ENCODE measurements at regions not wholly inside any gene's neighbourhood (a gene's known extent, or its start where the extent isn't known, plus 50 kb on each side); places are given as distances from the start of the nearest gene placed in this dataset.

DNA sequence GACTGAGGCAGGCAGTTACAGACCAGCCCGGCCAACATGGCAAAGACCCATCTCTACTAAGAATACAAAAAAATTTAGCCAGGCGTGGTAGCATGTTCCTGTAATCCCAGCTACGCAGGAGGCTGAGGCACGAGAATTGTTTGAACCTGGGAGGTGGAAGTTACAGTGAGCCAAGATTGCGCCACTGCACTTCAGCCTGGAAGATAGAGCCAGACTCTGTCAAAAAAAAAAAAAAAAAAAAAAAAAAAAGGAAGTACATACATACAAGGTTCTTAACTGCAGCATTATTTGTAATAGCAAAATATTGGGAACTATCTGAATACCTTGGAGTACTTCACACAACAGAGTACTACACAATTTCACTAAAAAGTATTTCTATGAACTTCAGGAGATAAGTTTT, 183.5 kb upstream of the OLIG3 start:
- no peak overlapping the region for H3K9ac ChIP-seq (ENCODE audit: extremely low read depth, insufficient read length, low read length)
- H4K8ac ChIP-seq (replicated peaks; ENCODE audit: insufficient read length, low read depth, low read length), result no peak overlapping the region
- no peak overlapping the region for H3K4ac ChIP-seq (ENCODE audit: low read depth, low read length)
- no peak overlapping the region for H3K23ac ChIP-seq (ENCODE audit: insufficient read length, low read depth, low read length)
- Mint-ChIP-seq H3K27ac (no peak overlapping the region), H3K4me3 (no peak overlapping the region), H3K36me3 (ENCODE audit: insufficient read depth in 1 of 3, low read depth in 3 of 3) (peaks cover 0 to 8% (median 3%) of the 10 kb centered on the region in 3 experiments; a peak in 4 of 7 replicates), H3K4me1 (no peaks in the 10 kb centered on the region), H3K27me3 (ENCODE audit: low read depth) (peaks cover 2% of the 10 kb centered on the region), H3K9me3 (peaks cover 2 to 7% of the 10 kb centered on the region in 2 experiments; a peak in 4 of 5 replicates)
- H3K27me3 ChIP-seq (ENCODE audit: insufficient read depth, low read length), result no peaks in the 10 kb centered on the region
- no peak overlapping the region for H2BK20ac ChIP-seq (ENCODE audit: low read depth, low read length, poor library complexity, severe bottlenecking)
- no peaks in the 10 kb centered on the region for H3K79me2 ChIP-seq (ENCODE audit: insufficient read depth, low read length)
- H3K14ac ChIP-seq (ENCODE audit: insufficient read depth, low read length), result no peak overlapping the region
- H2AK5ac ChIP-seq (ENCODE audit: insufficient read length, low read length), result no peak overlapping the region
- no peak overlapping the region for H2BK12ac ChIP-seq (ENCODE audit: insufficient read length, low read depth, low read length)
- DNase-seq, result no peak
- H3K27ac ChIP-seq (ENCODE audit: insufficient read length, low read depth, low read length), result no peak overlapping the region
- no peak overlapping the region for H3K4me2 ChIP-seq (ENCODE audit: insufficient read depth, insufficient read length, low read length)
- no peaks in the 10 kb centered on the region for H3K23me2 ChIP-seq (ENCODE audit: insufficient read length, low read depth, low read length, poor library complexity, severe bottlenecking)
- no peaks in the 10 kb centered on the region for H3K9me3 ChIP-seq (ENCODE audit: control insufficient read depth, low read depth, low read length)
- H3T11ph ChIP-seq (ENCODE audit: low read length), result no peak overlapping the region
- H3K56ac ChIP-seq (ENCODE audit: insufficient read length, low read depth, low read length), result no peak overlapping the region
- H3K18ac ChIP-seq (ENCODE audit: insufficient read length, low read depth, low read length), result no peak overlapping the region
- no peaks in the 10 kb centered on the region for H3K79me1 ChIP-seq (ENCODE audit: insufficient read depth, low read depth, low read length, poor library complexity, severe bottlenecking)
- TF ChIP-seq, protein P1, sequence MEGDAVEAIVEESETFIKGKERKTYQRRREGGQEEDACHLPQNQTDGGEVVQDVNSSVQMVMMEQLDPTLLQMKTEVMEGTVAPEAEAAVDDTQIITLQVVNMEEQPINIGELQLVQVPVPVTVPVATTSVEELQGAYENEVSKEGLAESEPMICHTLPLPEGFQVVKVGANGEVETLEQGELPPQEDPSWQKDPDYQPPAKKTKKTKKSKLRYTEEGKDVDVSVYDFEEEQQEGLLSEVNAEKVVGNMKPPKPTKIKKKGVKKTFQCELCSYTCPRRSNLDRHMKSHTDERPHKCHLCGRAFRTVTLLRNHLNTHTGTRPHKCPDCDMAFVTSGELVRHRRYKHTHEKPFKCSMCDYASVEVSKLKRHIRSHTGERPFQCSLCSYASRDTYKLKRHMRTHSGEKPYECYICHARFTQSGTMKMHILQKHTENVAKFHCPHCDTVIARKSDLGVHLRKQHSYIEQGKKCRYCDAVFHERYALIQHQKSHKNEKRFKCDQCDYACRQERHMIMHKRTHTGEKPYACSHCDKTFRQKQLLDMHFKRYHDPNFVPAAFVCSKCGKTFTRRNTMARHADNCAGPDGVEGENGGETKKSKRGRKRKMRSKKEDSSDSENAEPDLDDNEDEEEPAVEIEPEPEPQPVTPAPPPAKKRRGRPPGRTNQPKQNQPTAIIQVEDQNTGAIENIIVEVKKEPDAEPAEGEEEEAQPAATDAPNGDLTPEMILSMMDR (conservative IDR thresholded peaks at IDR 0.05), result no peak
- no peak overlapping the region for H4K5ac ChIP-seq (ENCODE audit: insufficient read length, low read depth, low read length)
- H2AFZ ChIP-seq (ENCODE audit: low read length), result no peak overlapping the region
- H2BK120ac ChIP-seq (ENCODE audit: low read depth, low read length, poor library complexity, severe bottlenecking), result no peak overlapping the region
- no peak overlapping the region for H2BK15ac ChIP-seq (ENCODE audit: low read depth, low read length)
- no peaks in the 10 kb centered on the region for H3K4me1 ChIP-seq (ENCODE audit: insufficient read depth, low read length)
- no peaks in the 10 kb centered on the region for H4K20me1 ChIP-seq (ENCODE audit: control insufficient read depth, insufficient read depth, insufficient read length)
- WGBS (ENCODE audit: extremely low coverage, insufficient read length, low lambda C conversion rate), result no CpG with 5 or more reads among the region's 5 CpGs
- no peak overlapping the region for H4K91ac ChIP-seq (ENCODE audit: insufficient read length, low read depth, low read length)
- no peak overlapping the region for H2BK5ac ChIP-seq (ENCODE audit: insufficient read length, low read length)

Data from H9 (cell line).